ENCODE measurements at regions not wholly inside any gene's neighbourhood (a gene's known extent, or its start where the extent isn't known, plus 50 kb on each side); places are given as distances from the start of the nearest gene placed in this dataset.

DNA sequence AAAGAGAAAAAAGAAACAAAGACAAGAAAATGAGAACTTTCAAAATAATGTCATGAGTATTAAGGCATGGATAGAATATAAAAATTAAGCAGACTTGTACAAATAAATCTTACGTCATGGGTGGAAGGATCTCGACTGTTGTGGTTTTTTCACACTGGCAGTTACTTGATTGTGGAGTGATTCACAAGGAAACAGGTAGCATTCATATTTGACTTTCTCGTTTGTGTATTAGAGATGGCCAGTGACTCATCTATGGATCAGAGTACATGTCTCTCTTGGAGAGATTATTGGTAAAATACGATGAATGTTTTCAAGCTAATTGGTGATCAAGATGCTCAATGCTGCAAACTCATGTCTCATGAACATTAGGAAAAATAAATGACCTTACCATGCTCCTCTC, 564.3 kb downstream of the GATA3 start:
- Histone ChIP-seq H3K9ac (no peak overlapping the region), H3K4me3 (no peak overlapping the region), H3K9me3 (replicated peaks in 1 of 11) (no peaks in the 10 kb centered on the region), H3K4me1 (peaks cover 6 to 21% (median 15%) of the 10 kb centered on the region in 10 experiments; a peak in 18 of 20 replicates), H4K20me1 (no peaks in the 10 kb centered on the region), H3K27ac (no peak overlapping the region), H3K27me3 (no peaks in the 10 kb centered on the region), H3K4me2 (no peak overlapping the region), H3K36me3 (no peaks in the 10 kb centered on the region)
- no peak for TF ChIP-seq Cebpa-rat (IDR thresholded peaks at IDR 0.05)

DNA sequence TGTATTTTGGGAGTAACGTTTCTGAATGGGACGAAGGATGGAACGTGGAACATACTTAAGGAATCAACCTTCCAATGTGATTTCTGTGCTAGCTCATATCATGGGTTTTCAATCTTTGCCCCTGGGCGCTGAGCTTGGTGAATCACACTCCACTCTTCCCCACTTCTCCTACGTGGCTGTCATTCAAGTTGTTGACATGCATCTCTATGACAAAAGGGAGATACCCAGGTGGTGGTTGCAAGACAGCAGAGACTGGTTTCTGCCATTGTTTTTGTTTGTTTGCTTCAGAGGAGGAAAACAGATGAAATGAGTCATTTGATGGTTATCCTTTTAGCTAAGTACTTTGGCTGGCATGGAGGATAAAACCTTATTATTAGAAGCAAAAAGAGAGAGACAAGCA, 573.9 kb downstream of the GATA3 start:
- H3K36me3 ChIP-seq: no peaks in the 10 kb centered on the region
- H3K27me3 ChIP-seq: no peaks in the 10 kb centered on the region
- peak overlapping the region in 3 of 11 experiments; percentile 7 to 30 (median 12); a peak in 1 of 22 replicates for H3K4me2 ChIP-seq
- H3K4me3 ChIP-seq: no peak overlapping the region
- H3K9me3 ChIP-seq (replicated peaks in 1 of 11): no peaks in the 10 kb centered on the region
- no peak overlapping the region for H3K9ac ChIP-seq
- H3K4me1 ChIP-seq: peaks cover 0 to 3% (median 0%) of the 10 kb centered on the region in 10 experiments; a peak in 1 of 20 replicates
- no peak overlapping the region for H3K27ac ChIP-seq
- no peak for TF ChIP-seq Cebpa-rat (IDR thresholded peaks at IDR 0.05)
- no peaks in the 10 kb centered on the region for H4K20me1 ChIP-seq

- H3K36me3 ChIP-seq: no peaks in the 10 kb centered on the region
- no peak overlapping the region for H3K4me2 ChIP-seq
- no peaks in the 10 kb centered on the region for H3K9me3 ChIP-seq (replicated peaks in 1 of 11)
- TF ChIP-seq Cebpa-rat (IDR thresholded peaks at IDR 0.05): no peak
- no peak overlapping the region for H3K4me3 ChIP-seq
- no peaks in the 10 kb centered on the region for H4K20me1 ChIP-seq
- H3K4me1 ChIP-seq: no peaks in the 10 kb centered on the region
- H3K9ac ChIP-seq: no peak overlapping the region
- H3K27ac ChIP-seq: no peak overlapping the region
- no peaks in the 10 kb centered on the region for H3K27me3 ChIP-seq
Observed at GRCh38 chr10:8633909-8634308, 579.4 kb downstream of the GATA3 start.

GRCh38 chr10:8636371-8636770, 581.9 kb downstream of the GATA3 start:
- Histone ChIP-seq H3K27ac (no peak overlapping the region), H3K9ac (no peak overlapping the region), H3K4me2 (no peak overlapping the region), H3K4me1 (no peaks in the 10 kb centered on the region), H3K27me3 (no peaks in the 10 kb centered on the region), H3K4me3 (no peak overlapping the region), H3K36me3 (no peaks in the 10 kb centered on the region), H3K9me3 (replicated peaks in 1 of 11) (no peaks in the 10 kb centered on the region), H4K20me1 (no peaks in the 10 kb centered on the region)
- TF ChIP-seq Cebpa-rat (IDR thresholded peaks at IDR 0.05): no peak

GRCh38 chr10:8637640-8638039, 583.2 kb downstream of the GATA3 start:
- Histone ChIP-seq H3K27me3 (no peaks in the 10 kb centered on the region), H3K4me1 (no peaks in the 10 kb centered on the region), H3K9ac (no peak overlapping the region), H3K4me3 (no peak overlapping the region), H3K9me3 (replicated peaks in 1 of 11) (peaks cover 0 to 6% (median 0%) of the 10 kb centered on the region in 11 experiments; a peak in 2 of 22 replicates), H4K20me1 (no peaks in the 10 kb centered on the region), H3K4me2 (no peak overlapping the region), H3K36me3 (no peaks in the 10 kb centered on the region), H3K27ac (no peak overlapping the region)
- no peak for TF ChIP-seq Cebpa-rat (IDR thresholded peaks at IDR 0.05)

GRCh38 chr10:8638088-8638672, 583.7 kb downstream of the GATA3 start:
- H3K4me3 ChIP-seq: no peak overlapping the region
- no peak overlapping the region for H3K4me2 ChIP-seq
- no peak overlapping the region for H3K9ac ChIP-seq
- H3K36me3 ChIP-seq: no peaks in the 10 kb centered on the region
- no peak overlapping the region for H3K27ac ChIP-seq
- H3K27me3 ChIP-seq: no peaks in the 10 kb centered on the region
- H4K20me1 ChIP-seq: no peaks in the 10 kb centered on the region
- H3K4me1 ChIP-seq: no peaks in the 10 kb centered on the region
- TF ChIP-seq Cebpa-rat (IDR thresholded peaks at IDR 0.05): no peak
- peaks cover 0 to 7% (median 0%) of the 10 kb centered on the region in 11 experiments; a peak in 2 of 22 replicates for H3K9me3 ChIP-seq (replicated peaks in 1 of 11)

DNA sequence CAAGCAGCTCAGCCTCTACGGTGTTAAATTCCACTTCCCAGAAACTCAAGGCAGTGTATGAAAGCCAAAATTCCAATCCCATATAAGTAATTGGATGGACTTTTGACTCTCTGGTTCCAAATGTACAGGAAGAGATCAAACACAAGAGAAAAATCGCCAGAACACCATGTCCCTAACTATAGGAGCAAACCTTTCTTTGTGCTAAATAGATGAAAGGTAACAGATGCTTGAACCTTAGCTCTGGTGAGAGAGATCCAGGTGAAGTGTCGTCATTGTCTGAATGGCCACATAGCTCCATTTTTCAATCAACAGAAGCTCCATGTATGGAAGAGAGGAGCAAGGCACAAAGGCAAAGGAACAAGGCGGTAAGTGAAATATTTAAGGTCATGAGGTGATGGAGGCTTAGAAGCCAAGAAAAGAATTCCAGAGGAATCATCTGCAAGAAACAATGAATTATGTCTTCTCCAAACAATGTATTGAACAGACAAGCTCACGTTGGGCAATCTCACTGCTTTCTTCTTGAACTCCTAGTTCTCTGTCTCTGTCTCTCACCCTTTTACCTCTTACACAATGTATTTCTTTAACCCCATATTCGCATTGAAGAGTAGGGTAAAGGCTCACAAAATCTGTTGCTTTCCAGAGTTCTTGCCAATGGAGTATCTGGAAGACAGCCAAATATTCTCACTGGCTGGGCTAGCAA, 585.1 kb downstream of the GATA3 start:
- Histone ChIP-seq H3K4me3 (no peak overlapping the region), H3K4me1 (no peaks in the 10 kb centered on the region), H3K36me3 (no peaks in the 10 kb centered on the region), H4K20me1 (no peaks in the 10 kb centered on the region), H3K27me3 (no peaks in the 10 kb centered on the region), H3K27ac (no peak overlapping the region), H3K4me2 (no peak overlapping the region), H3K9ac (no peak overlapping the region), H3K9me3 (replicated peaks in 1 of 11) (peaks cover 0 to 7% (median 0%) of the 10 kb centered on the region in 11 experiments; a peak in 2 of 22 replicates)
- no peak for TF ChIP-seq Cebpa-rat (IDR thresholded peaks at IDR 0.05)

- no peak overlapping the region for H3K27ac ChIP-seq
- no peaks in the 10 kb centered on the region for H3K36me3 ChIP-seq
- H3K4me1 ChIP-seq: no peaks in the 10 kb centered on the region
- TF ChIP-seq Cebpa-rat (IDR thresholded peaks at IDR 0.05): no peak
- H3K4me2 ChIP-seq: no peak overlapping the region
- no peak overlapping the region for H3K4me3 ChIP-seq
- H3K9me3 ChIP-seq (replicated peaks in 1 of 11): peaks cover 0 to 7% (median 0%) of the 10 kb centered on the region in 11 experiments; a peak in 2 of 22 replicates
- H3K27me3 ChIP-seq: no peaks in the 10 kb centered on the region
- H4K20me1 ChIP-seq: no peaks in the 10 kb centered on the region
- H3K9ac ChIP-seq: no peak overlapping the region
Observed at GRCh38 chr10:8640301-8640700, 585.8 kb downstream of the GATA3 start.

DNA sequence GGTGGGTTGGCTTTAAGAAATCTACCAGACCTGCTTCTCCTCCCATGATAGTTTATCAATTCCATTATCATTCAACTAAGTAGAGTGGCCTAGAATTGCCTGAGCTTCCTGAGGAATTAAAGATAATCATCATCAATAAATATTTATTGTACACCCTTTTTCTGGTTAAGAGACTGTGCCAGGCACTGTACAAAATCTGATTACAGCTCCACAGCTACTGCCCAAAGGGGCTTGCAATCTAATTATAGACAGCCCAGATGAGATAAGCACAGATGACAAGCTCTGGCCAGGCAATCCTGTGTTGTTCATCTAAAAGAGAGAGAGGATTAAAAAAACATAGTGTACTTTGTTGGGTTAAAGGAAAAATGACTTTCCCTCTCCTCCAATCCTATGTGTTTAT, 586.4 kb downstream of the GATA3 start:
- Histone ChIP-seq H3K4me1 (no peaks in the 10 kb centered on the region), H4K20me1 (no peaks in the 10 kb centered on the region), H3K9me3 (replicated peaks in 1 of 11) (peaks cover 0 to 7% (median 0%) of the 10 kb centered on the region in 11 experiments; a peak in 2 of 22 replicates), H3K4me2 (no peak overlapping the region), H3K9ac (no peak overlapping the region), H3K27me3 (no peaks in the 10 kb centered on the region), H3K36me3 (no peaks in the 10 kb centered on the region), H3K4me3 (no peak overlapping the region), H3K27ac (no peak overlapping the region)
- no peak for TF ChIP-seq Cebpa-rat (IDR thresholded peaks at IDR 0.05)

DNA sequence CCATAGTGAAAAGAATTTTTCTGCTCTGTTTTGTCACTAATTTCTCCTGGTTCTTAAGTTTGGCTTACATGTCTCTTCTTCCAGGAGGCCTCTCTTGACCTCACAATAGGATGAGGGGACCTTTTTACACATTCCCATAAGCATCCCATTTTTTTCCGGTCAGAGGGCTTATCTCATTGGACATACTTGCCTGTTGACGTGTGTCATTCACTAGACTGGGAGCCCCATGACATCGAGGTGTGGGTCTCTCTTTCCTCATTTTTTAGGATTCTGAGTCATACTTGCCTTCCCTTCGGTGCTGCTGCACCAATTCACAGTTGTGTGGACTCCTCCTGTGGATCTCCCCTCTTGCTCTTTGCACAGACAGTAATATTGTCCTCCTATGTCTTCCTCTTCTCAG, 601.8 kb downstream of the GATA3 start:
- Histone ChIP-seq H3K27me3 (no peaks in the 10 kb centered on the region), H3K36me3 (no peaks in the 10 kb centered on the region), H3K9ac (no peak overlapping the region), H4K20me1 (no peaks in the 10 kb centered on the region), H3K4me3 (no peak overlapping the region), H3K4me1 (no peaks in the 10 kb centered on the region), H3K27ac (no peak overlapping the region), H3K9me3 (replicated peaks in 1 of 11) (no peaks in the 10 kb centered on the region), H3K4me2 (no peak overlapping the region)
- TF ChIP-seq Cebpa-rat (IDR thresholded peaks at IDR 0.05): no peak
